ENCODE measurements at regions not wholly inside any gene's neighbourhood (a gene's known extent, or its start where the extent isn't known, plus 50 kb on each side); places are given as distances from the start of the nearest gene placed in this dataset.

GRCh38 chr2:199085261-199085660 lies 372.5 kb downstream of the SATB2 start:
- Histone ChIP-seq H3K27ac (ENCODE audit: low read depth in 2 of 2, low read length in 1 of 2) (no peak overlapping the region), H3K9ac (no peak overlapping the region), H3K27me3 (ENCODE audit: insufficient read depth) (no peaks in the 10 kb centered on the region), H3K79me2 (ENCODE audit: insufficient read depth) (no peaks in the 10 kb centered on the region), H3K9me2 (no peaks in the 10 kb centered on the region), H3K4me2 (no peak overlapping the region), H3K36me3 (replicated peaks in 1 of 2; ENCODE audit: control insufficient read depth in 1 of 2, insufficient read depth in 2 of 2, low read length in 1 of 2) (no peaks in the 10 kb centered on the region), H3K4me3 (ENCODE audit: low read depth in 2 of 2, low read length in 1 of 2) (no peak overlapping the region), H3F3A (replicated peaks; ENCODE audit: insufficient read depth) (no peaks in the 10 kb centered on the region), H3K9me3 (no peaks in the 10 kb centered on the region), H3K4me1 (ENCODE audit: control insufficient read depth in 1 of 2, insufficient read depth in 2 of 2, low read depth in 1 of 2, low read length in 1 of 2) (no peaks in the 10 kb centered on the region), H2AFZ (ENCODE audit: low read depth) (no peak overlapping the region), H4K20me1 (ENCODE audit: insufficient read depth) (no peaks in the 10 kb centered on the region)
- ChIA-PET CTCF (no interaction called here), POLR2A (no interaction called here)
- WGBS (ENCODE audit: low lambda C conversion rate) = 25% methylated on average over 5 of the region's 5 CpGs
- DNase-seq = no peak
- TF ChIP-seq EP300 (IDR thresholded peaks at IDR 0.05; ENCODE audit: borderline replicate concordance in 1 of 2, low read depth in 1 of 2, low read length in 1 of 2) = no peak
- TF ChIP-seq EZH2phosphoT487 (IDR thresholded peaks at IDR 0.05; ENCODE audit: borderline replicate concordance, low read depth) = no peak
- no peak for TF ChIP-seq GABPA (IDR thresholded peaks at IDR 0.05; ENCODE audit: low read depth)
- no peak for TF ChIP-seq TAF1 (IDR thresholded peaks at IDR 0.05; ENCODE audit: borderline replicate concordance, low read depth, low read length)

- H3K4me2 ChIP-seq = no peak overlapping the region
- H4K20me1 ChIP-seq (ENCODE audit: insufficient read depth) = no peaks in the 10 kb centered on the region
- no peaks in the 10 kb centered on the region for H3K9me3 ChIP-seq
- ChIA-PET POLR2A (no interaction called here), CTCF (no interaction called here)
- no peaks in the 10 kb centered on the region for H3F3A ChIP-seq (replicated peaks; ENCODE audit: insufficient read depth)
- H3K4me3 ChIP-seq (ENCODE audit: low read depth in 2 of 2, low read length in 1 of 2) = no peak overlapping the region
- TF ChIP-seq SMC3 (IDR thresholded peaks at IDR 0.05; ENCODE audit: low read depth, low read length) = no peak
- TF ChIP-seq FOXJ3 (CRISPR knock-in tag; IDR thresholded peaks at IDR 0.05) = no peak
- TF ChIP-seq, protein P1, sequence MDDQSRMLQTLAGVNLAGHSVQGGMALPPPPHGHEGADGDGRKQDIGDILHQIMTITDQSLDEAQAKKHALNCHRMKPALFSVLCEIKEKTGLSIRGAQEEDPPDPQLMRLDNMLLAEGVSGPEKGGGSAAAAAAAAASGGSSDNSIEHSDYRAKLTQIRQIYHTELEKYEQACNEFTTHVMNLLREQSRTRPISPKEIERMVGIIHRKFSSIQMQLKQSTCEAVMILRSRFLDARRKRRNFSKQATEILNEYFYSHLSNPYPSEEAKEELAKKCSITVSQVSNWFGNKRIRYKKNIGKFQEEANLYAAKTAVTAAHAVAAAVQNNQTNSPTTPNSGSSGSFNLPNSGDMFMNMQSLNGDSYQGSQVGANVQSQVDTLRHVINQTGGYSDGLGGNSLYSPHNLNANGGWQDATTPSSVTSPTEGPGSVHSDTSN (IDR thresholded peaks at IDR 0.05) = no peak
- TF ChIP-seq ELF1 (IDR thresholded peaks at IDR 0.05) = no peak
- no peak for TF ChIP-seq FOXM1 (IDR thresholded peaks at IDR 0.05; ENCODE audit: low read depth)
- TF ChIP-seq, protein P2, sequence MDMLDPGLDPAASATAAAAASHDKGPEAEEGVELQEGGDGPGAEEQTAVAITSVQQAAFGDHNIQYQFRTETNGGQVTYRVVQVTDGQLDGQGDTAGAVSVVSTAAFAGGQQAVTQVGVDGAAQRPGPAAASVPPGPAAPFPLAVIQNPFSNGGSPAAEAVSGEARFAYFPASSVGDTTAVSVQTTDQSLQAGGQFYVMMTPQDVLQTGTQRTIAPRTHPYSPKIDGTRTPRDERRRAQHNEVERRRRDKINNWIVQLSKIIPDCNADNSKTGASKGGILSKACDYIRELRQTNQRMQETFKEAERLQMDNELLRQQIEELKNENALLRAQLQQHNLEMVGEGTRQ (IDR thresholded peaks at IDR 0.05; ENCODE audit: borderline replicate concordance, low read depth, low read length) = no peak
- TF ChIP-seq RXRA (IDR thresholded peaks at IDR 0.05; ENCODE audit: borderline replicate concordance, low read depth) = no peak
- no peak for TF ChIP-seq POLR2AphosphoS5 (IDR thresholded peaks at IDR 0.05; ENCODE audit: low read depth, low read length)
- TF ChIP-seq EZH2phosphoT487 (IDR thresholded peaks at IDR 0.05; ENCODE audit: borderline replicate concordance, low read depth) = no peak
- TF ChIP-seq, protein P3, sequence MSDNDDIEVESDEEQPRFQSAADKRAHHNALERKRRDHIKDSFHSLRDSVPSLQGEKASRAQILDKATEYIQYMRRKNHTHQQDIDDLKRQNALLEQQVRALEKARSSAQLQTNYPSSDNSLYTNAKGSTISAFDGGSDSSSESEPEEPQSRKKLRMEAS (IDR thresholded peaks at IDR 0.05; ENCODE audit: low read depth) = no peak
- no peak for TF ChIP-seq GABPA (IDR thresholded peaks at IDR 0.05; ENCODE audit: low read depth)
- no peak for TF ChIP-seq RCOR1 (IDR thresholded peaks at IDR 0.05; ENCODE audit: low read length)
- no peak for TF ChIP-seq TAF1 (IDR thresholded peaks at IDR 0.05; ENCODE audit: borderline replicate concordance, low read depth, low read length)
- no peak for TF ChIP-seq YY1 (IDR thresholded peaks at IDR 0.05; ENCODE audit: low read depth)
- no peak for TF ChIP-seq TEAD4 (IDR thresholded peaks at IDR 0.05; ENCODE audit: borderline replicate concordance, insufficient read depth)
- no peak for TF ChIP-seq REST (IDR thresholded peaks at IDR 0.05; ENCODE audit: low read depth, low read length)
- no peaks in the 10 kb centered on the region for H3K27me3 ChIP-seq (ENCODE audit: insufficient read depth)
- H3K36me3 ChIP-seq (replicated peaks in 1 of 2; ENCODE audit: control insufficient read depth in 1 of 2, insufficient read depth in 2 of 2, low read length in 1 of 2) = no peaks in the 10 kb centered on the region
- H3K27ac ChIP-seq (ENCODE audit: low read depth in 2 of 2, low read length in 1 of 2) = no peak overlapping the region
- 13% methylated on average over 1 of the region's 1 CpG for WGBS (ENCODE audit: low lambda C conversion rate)
- no peak overlapping the region for H2AFZ ChIP-seq (ENCODE audit: low read depth)
- no peak overlapping the region for H3K9ac ChIP-seq
- no peaks in the 10 kb centered on the region for H3K9me2 ChIP-seq
- H3K4me1 ChIP-seq (ENCODE audit: control insufficient read depth in 1 of 2, insufficient read depth in 2 of 2, low read depth in 1 of 2, low read length in 1 of 2) = no peaks in the 10 kb centered on the region
- no peak for DNase-seq
- H3K79me2 ChIP-seq (ENCODE audit: insufficient read depth) = no peaks in the 10 kb centered on the region
These were observed 387.3 kb downstream of the SATB2 start for GRCh38 chr2:199070322-199070949.
